Hematopoietic multipotent progenitor cell treated with erythropoietin and hydrocortisone succinate and interleukin-3 and kit ligand, for 4 days (in vitro differentiated cells): ENCODE measurements at regions not wholly inside any gene's neighbourhood (a gene's known extent, or its start where the extent isn't known, plus 50 kb on each side); places are given as distances from the start of the nearest gene placed in this dataset.

ENCODE experiments used
- DNase-seq: peaks from one replicate; pipeline ENCODE4 v3.0.0-alpha.2; 2015

DNA sequence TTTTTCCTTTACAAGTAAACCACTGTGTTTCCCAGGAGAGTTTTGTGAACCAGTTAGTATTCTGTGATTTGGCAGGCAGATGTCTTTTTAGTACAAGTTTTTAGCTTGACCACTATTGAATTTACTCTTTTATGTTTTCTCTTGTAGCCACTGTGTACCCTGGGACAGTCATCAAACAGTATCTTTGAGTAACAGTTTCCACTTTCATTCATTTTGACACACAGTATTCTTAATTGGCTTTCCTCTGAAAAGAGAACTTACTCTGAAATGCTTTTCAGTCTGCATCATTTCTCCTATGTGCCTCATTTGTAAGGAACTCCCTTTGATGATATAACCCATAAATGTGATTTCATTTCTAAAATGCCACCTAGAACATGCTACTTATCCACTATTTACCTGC, 476.5 kb downstream of the PDGFC start:
- DNase-seq: no peak

DNA sequence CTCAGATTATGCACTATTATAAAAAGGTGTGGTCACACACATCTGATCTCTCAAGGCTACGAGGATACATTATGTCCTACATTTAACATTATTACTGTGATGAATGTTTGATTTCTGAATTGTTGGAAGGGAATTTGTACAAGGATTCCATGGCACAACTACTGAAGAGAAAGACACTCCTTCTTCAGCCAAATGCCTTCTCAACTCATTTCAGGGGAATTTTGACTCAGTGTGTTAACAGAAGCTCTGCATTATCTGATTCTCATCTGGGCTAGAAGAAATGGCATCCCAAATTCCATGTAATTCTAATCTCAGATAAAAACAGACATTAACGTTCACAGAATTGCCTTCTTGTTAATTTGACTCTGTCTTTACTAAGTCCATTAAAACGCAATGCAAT, 477.7 kb downstream of the PDGFC start:
- DNase-seq: no peak

GRCh38 chr4:156487107-156487506, 484.5 kb downstream of the PDGFC start:
- no peak for DNase-seq

DNA sequence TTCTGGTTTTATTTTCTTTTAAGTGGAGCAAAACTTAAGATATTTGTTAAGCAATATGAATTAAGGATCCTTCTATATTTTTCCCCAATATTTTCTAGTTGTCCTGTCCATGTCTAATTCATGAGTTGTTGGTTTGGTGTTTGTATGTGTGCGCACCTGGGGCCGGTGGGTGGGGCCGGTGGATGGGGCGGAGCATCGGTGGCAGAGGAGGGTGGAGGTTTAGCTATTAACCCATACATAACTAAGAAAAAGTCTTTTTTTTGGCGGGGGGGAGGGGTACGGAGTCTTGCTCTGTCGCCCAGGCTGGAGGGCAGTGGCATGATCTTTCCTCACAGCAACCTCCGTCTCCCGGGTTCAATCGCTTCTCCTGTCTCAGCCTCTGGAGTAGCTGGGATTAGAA, 489.8 kb downstream of the PDGFC start:
- no peak for DNase-seq

GRCh38 chr4:156477636-156478035, 494.0 kb downstream of the PDGFC start:
- peak; percentile 30 for DNase-seq

DNA sequence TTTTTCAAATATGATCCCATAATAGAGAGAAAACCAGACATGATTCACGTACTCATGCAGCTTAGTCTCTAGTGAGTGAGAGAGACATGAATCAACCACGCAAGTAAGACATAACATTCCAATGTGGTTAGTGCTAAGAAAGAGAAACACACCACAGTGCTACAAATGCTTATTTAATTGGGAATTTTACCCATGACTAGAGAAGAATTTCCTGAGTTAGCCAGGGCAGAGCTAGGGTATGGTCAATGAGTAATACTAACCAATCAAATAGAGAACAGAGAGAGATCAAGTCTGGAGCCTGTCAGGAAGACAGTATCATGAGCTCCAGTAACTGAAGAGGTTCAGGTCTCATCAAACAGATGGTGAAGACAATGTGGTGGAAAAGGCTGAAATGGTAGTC, 495.2 kb downstream of the PDGFC start:
- no peak for DNase-seq

DNA sequence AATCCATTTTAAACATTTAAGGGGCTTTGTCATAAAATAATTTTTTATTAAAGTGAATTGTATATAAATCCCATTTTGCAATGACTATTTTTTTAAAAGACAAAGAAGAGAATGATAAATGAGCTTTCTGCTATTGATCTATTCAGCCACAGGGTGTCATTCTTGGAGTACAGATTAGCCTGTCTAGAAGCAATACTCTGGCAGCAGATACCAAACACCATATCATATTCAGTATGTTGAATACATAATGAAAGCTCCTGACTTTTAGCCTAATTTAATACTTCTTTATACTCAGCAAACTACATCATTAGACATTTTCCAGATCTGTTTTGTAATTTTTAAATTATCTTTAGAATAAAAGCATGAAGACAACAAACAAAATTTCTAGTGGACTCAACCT, 496.3 kb downstream of the PDGFC start:
- DNase-seq: peak; percentile 79

DNA sequence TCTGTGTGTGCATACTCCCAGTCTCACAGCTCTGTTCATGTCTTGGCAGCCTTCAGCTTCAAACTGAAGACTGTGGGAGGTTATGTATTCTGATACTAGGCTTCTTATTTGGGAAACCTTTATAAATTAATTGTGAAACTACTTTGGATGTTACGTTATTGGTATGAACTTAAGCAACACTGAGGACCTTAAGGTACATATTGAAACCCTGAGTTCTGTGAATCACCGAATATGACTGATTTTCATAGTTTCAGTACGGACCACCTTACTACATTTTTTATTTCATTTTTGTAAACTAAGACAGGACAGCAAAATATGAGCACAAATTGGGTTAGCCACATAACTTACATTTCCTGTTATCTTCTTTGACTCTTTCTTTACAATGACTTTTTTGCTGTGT, 498.4 kb downstream of the PDGFC start:
- no peak for DNase-seq

- DNase-seq: no peak
Observed at GRCh38 chr4:156472624-156473023, 499.0 kb downstream of the PDGFC start.

DNA sequence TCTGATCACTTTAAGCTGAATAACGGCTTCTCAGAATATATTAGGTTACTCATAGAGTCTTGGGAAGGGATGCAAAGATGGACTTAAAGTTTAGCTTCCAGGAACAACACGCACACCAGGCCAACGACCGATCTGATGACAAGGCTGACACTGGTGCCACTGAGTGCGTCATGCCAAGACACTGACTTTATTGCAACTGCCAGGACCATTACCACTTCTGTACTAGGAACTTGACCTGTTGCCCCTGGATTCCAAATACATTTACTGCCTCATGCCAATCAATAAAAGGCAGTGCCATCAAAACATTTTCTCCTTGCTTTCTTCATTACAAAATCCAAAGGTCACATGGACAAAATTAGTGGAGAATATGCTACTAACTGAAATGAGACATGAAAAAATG, 505.9 kb upstream of the CTSO start:
- DNase-seq: no peak

DNA sequence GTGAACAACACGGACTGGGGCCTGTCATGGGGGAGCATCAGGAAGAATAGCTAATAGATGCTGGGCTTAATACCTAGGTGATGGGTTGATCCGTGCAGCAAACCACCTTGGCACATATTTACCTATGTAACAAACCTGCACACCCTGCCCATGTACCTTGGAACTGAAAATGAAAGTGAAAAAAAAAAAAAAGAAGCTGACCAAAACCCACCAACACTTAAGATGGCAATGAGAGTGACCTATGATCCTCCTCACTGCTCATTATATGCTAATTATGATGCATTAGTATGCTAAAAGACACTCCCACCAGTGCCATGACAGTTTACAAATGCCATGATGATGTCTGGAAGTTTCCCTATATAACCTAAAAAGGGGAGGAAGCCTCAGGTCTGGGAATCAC, 503.2 kb upstream of the CTSO start:
- DNase-seq: no peak

GRCh38 chr4:156443488-156443887, 489.8 kb upstream of the CTSO start:
- DNase-seq: no peak

GRCh38 chr4:156442912-156443311, 489.2 kb upstream of the CTSO start:
- DNase-seq: no peak

- DNase-seq: no peak
Observed at GRCh38 chr4:156439576-156440200, 486.0 kb upstream of the CTSO start.

- DNase-seq: no peak
Observed at GRCh38 chr4:156437666-156438065, 484.0 kb upstream of the CTSO start.

GRCh38 chr4:156422576-156422975, 468.9 kb upstream of the CTSO start:
- no peak for DNase-seq

DNA sequence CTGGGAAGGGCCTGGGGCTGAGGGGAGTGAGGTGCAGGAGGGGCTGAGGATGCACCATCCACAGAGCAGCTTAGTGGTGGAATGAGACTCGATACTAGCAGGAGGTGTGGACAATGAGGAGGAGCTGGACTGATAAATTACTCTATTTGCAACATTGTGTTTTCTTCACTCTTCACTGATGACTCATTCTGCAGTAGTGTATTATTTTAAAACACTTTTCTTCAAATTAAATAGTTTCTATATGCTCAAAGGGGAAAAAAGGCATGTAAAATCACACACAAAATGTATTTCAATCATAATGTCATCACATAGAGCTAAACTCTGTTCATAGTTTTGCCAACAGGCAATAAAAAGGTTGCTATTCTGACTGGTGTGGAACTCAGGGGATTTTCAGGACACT, 467.0 kb upstream of the CTSO start:
- DNase-seq: no peak

DNA sequence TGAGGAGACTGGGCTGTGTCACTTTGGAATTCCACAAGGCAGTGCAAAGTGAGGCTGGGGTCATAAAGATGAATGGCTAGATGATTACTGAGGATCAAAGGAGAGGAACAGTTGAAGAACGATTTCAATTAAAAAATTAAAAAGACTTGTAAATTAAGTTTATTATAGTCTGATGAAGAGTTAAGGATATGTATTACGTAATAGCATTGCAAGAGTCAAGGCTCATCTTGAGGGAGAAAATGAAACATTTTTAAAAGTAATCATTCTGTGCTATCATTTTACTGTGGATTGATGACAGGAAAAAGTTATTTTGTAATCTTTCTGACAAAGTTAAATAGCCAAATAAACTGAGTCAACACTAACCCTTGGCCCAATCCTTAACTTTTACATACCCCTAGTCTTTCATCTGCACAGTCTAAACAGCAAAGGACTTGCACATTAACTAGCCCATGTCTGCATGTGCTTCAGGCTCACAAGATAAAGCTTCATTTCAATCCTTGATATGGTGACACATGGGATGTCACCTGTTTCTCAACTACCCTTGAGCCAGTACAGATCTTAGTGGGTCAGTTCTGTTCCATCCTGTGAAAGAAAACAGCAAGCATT, 465.5 kb upstream of the CTSO start:
- DNase-seq: no peak

DNA sequence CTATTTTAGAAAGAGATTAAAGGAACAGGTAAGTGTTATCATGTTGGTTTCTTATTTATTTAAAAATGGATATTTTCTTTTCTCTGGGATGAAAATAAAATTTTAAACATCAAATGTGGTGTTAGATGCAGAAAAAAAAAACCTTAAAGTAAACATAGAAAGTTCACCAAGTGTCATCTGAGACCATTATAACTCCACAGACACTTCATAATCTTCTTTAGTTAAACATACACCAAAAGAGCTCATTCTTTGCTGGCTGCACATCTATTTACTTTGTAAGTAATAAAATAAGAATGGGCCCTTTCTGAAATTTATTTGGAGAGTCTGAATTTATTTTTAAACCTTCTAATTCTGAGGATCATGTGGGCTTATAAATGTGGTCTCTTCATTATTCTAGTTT, 460.7 kb upstream of the CTSO start:
- DNase-seq: no peak

DNA sequence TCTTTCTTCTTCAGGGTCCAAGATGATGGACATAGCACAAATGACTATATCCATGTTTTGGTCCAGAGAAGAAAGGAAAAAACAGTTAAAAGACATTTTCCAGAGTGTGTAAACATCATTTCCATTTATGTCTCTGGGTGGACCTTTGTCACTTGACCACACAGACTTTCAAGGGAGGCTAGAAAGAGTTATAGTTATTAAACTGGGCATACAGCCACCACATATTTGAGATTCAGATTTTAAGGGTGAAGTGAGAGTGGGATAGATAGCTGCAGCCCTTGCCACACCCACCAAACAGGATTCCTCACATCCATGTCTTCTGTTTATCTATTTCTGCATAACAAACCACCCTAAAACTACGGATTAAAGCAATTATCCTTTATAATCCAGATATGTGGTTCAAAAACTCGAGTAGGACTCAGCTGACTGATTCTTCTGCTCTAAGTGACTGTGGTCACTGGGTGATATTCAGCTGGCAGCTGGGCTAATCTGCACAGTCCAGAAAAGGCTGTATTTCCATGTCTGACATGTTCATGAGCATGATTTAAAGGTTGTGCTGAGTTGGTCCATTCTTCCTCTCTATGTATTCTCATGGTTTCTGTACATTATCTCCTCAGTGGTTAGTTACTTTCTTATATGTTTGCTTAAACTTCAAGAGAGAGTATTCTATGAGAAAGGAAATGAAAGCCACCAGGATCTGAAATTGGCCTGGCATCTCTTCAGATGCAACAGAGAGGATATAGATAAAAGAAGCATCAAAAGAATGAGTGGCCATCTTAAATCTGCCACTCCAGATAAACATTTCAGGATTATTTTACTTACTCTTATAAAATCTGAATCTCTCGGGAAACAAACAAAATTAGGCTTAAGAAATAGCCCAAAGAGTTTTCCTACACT, 459.8 kb upstream of the CTSO start:
- DNase-seq: peak; percentile 8

- no peak for DNase-seq
Observed at GRCh38 chr4:156411531-156411930, 457.9 kb upstream of the CTSO start.

GRCh38 chr4:156408749-156409148, 455.1 kb upstream of the CTSO start:
- DNase-seq: no peak

DNA sequence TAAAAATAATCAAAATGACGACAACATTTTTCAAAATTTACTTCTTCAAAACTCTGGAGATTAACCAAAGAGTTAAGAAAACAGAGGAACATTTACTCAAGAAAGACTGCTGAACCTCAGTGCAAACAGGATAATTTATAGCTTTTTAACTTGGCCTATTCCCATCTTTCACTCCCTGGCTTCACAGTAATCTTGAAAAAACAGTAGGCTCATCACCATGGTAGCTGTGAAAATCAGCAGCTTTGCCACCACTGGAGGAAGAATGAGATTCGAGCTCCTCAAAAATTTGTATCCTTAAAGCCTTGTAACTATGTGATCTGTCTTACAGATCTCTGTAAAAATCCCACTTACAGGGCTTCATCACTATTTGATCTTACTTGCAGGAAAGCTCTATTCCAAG, 447.7 kb upstream of the CTSO start:
- DNase-seq: no peak

DNA sequence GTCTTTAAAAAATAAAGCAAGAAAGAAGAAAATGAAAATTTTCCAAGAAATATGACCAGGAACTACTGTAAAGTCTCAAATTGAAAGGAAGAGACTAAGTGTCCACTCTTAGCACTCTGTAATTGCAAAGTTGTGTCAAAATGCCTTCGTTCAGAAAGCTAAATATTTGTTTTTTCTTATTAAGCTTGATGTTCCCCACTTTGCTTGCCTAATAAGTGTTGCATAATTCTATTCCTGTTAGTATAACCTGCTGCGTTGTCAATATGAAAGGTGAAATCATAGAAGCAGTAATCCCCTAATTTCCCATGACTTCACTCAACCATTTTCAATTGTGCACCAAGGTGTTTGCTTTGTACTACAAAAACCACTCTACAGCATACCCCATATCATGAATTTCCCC, 442.9 kb upstream of the CTSO start:
- no peak for DNase-seq
